Testis (tissue), 2 donors: ENCODE measurements at regions not wholly inside any gene's neighbourhood (a gene's known extent, or its start where the extent isn't known, plus 50 kb on each side); places are given as distances from the start of the nearest gene placed in this dataset.

Experiments
- DNase-seq: peaks from one replicate; pipeline ENCODE4 v3.0.0-alpha.2; 2019
- H3K27ac ChIP-seq, 2 donors: fragments of 200-600 bp; sonication (generic); one replicate each; pipeline ENCODE4 v1.5.1; 2019
- H3K27me3 ChIP-seq: fragments of 200-600 bp; sonication (generic); one replicate; pipeline ENCODE4 v1.5.1; 2019
- H3K36me3 ChIP-seq: fragments of 200-600 bp; sonication (generic); one replicate; pipeline ENCODE4 v1.5.1; 2017; ENCODE audit warnings: low read depth; ENCODE audit errors: missing control alignments
- H3K4me1 ChIP-seq: fragments of 200-600 bp; sonication (generic); one replicate; pipeline ENCODE4 v1.5.1; 2019
- H3K4me3 ChIP-seq, 2 donors: fragments of 200-600 bp; sonication (generic); one replicate each; pipeline ENCODE4 v1.5.1; 2017 to 2019
- H3K9me3 ChIP-seq: fragments of 200-600 bp; sonication (generic); one replicate; pipeline ENCODE4 v1.5.1; 2017
- POLR2A ChIP-seq: fragments of 450-650 bp; IDR thresholded peaks from one replicate; pipeline ENCODE4 v1.6.1; 2017; ENCODE audit warnings: antibody characterized with exemption, mild to moderate bottlenecking, moderate library complexity
- WGBS, 2 donors: methylation state at CpG; one replicate each; pipeline ENCODE4 v1.1.5; 2018; 5-methylcytosine and 5-hydroxymethylcytosine counted together
- intact Hi-C: fragments of 100-400 bp; cut with DNase I; formaldehyde crosslinking; loops from one replicate; pipeline ENCODE4 v1.15.1; 2023; ENCODE audit warnings: low total_unique reads
- TF ChIP-seq, protein P1 (sequence below), 3 experiments: fragments of 450-650 bp in 2 of 3; fragments of 200-600 bp in 1 of 3; sonication (generic) in 1 of 3; IDR thresholded peaks; one replicate each; pipeline ENCODE4 v1.5.1; 2016 to 2019; ENCODE audit warnings: antibody characterized with exemption in 3 of 3, mild to moderate bottlenecking in 2 of 3, moderate library complexity in 1 of 3

DNA sequence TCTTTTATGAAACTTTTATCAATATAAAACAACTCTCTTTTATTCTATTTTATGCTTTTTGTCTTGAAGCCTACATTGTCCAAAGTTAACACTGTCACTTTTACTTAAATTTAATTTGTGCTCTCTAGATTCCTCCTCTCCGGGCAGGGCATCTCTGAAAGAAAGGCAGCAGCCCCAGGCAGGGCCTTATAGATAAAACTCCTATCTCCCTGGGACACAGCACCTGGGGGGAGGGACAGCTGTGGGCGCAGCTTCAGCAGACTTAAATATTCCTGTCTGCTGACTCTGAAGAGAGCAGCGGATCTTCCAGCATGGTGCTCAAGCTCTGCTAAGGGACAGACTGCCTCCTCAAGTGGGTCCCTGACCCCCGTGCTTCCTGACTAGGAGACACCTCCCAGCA, 447.7 kb upstream of the FANCL start:
- Histone ChIP-seq H3K4me3 (no peak overlapping the region), H3K36me3 (no peaks in the 10 kb centered on the region), H3K27ac (no peak overlapping the region), H3K9me3 (no peaks in the 10 kb centered on the region), H3K4me1 (no peaks in the 10 kb centered on the region), H3K27me3 (no peaks in the 10 kb centered on the region)
- DNase-seq: no peak
- WGBS, 2 donors: 78 to 79% methylated on average over 3 to 4 of the region's 4 CpGs
- intact Hi-C loops: no loop called here
- TF ChIP-seq, protein P1, sequence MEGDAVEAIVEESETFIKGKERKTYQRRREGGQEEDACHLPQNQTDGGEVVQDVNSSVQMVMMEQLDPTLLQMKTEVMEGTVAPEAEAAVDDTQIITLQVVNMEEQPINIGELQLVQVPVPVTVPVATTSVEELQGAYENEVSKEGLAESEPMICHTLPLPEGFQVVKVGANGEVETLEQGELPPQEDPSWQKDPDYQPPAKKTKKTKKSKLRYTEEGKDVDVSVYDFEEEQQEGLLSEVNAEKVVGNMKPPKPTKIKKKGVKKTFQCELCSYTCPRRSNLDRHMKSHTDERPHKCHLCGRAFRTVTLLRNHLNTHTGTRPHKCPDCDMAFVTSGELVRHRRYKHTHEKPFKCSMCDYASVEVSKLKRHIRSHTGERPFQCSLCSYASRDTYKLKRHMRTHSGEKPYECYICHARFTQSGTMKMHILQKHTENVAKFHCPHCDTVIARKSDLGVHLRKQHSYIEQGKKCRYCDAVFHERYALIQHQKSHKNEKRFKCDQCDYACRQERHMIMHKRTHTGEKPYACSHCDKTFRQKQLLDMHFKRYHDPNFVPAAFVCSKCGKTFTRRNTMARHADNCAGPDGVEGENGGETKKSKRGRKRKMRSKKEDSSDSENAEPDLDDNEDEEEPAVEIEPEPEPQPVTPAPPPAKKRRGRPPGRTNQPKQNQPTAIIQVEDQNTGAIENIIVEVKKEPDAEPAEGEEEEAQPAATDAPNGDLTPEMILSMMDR (IDR thresholded peaks at IDR 0.05): no peak
- no peak for TF ChIP-seq POLR2A

- TF ChIP-seq, protein P1 (IDR thresholded peaks at IDR 0.05): no peak
- no peak for TF ChIP-seq POLR2A
- no peaks in the 10 kb centered on the region for H3K9me3 ChIP-seq
- H3K27me3 ChIP-seq: no peaks in the 10 kb centered on the region
- H3K4me3 ChIP-seq: no peak overlapping the region
- H3K4me1 ChIP-seq: no peaks in the 10 kb centered on the region
- H3K36me3 ChIP-seq: no peaks in the 10 kb centered on the region
- no peak for DNase-seq
- WGBS, 2 donors: 44 to 96% methylated on average over 1 of the region's 1 CpG
- no peak overlapping the region for H3K27ac ChIP-seq
- intact Hi-C loops: no loop called here
Measured at GRCh38 chr2:58686776-58687175, 445.7 kb upstream of the FANCL start.

GRCh38 chr2:58680755-58681310, 439.7 kb upstream of the FANCL start:
- H3K27ac ChIP-seq: no peak overlapping the region
- no peak for TF ChIP-seq POLR2A
- TF ChIP-seq, protein P1 (IDR thresholded peaks at IDR 0.05): no peak
- no peaks in the 10 kb centered on the region for H3K27me3 ChIP-seq
- intact Hi-C loops: no loop called here
- H3K4me3 ChIP-seq: no peak overlapping the region
- WGBS, 2 donors: 94 to 96% methylated on average over 1 of the region's 1 CpG
- no peaks in the 10 kb centered on the region for H3K9me3 ChIP-seq
- H3K36me3 ChIP-seq: no peaks in the 10 kb centered on the region
- H3K4me1 ChIP-seq: no peaks in the 10 kb centered on the region
- no peak for DNase-seq

DNA sequence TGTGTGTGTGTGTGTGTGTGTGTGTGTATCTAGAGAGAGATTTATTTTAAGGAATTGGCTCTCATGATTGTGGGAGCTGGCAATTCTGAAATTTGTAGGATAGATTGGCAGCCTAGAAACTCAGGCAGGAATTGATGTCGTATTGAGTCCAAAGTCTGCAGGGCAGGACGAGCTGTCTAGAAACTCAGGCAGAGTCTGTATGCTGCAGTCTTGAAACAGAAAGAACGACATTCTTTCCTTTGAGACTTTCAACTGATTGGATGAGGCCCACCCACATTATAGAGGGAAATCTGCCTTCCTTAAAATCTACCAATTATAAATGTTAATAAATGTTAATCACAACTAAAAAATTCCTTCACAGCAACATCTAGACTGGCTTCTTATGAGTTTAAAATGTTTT, 436.6 kb upstream of the FANCL start:
- no peak overlapping the region for H3K27ac ChIP-seq
- H3K27me3 ChIP-seq: no peaks in the 10 kb centered on the region
- no peak for DNase-seq
- intact Hi-C loops: no loop called here
- 74 to 84% methylated on average over 3 of the region's 3 CpGs for WGBS, 2 donors
- H3K36me3 ChIP-seq: no peaks in the 10 kb centered on the region
- H3K9me3 ChIP-seq: no peaks in the 10 kb centered on the region
- no peak overlapping the region for H3K4me3 ChIP-seq
- no peak for TF ChIP-seq POLR2A
- TF ChIP-seq, protein P1 (IDR thresholded peaks at IDR 0.05): no peak
- no peaks in the 10 kb centered on the region for H3K4me1 ChIP-seq

DNA sequence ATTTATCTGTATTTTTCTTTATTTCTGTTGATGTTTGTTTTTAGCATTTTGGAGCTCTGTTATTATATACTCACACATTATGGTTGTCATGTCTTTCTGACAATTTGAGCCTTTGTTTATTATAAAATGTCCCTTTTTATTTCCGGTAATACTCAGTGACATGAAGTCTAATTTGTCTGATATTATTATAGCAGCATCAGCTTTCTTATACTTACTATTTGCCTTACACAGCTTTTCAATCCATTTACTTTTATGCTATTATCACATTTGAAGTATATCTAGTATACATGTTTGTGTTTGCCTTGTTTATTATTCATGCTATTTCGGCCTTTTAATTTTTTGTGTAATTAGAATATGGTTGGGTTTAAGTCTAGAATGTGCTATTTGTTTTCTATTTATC, 430.6 kb upstream of the FANCL start:
- Histone ChIP-seq H3K4me3 (no peak overlapping the region), H3K27me3 (no peaks in the 10 kb centered on the region), H3K4me1 (no peaks in the 10 kb centered on the region), H3K9me3 (no peaks in the 10 kb centered on the region), H3K27ac (no peak overlapping the region), H3K36me3 (no peaks in the 10 kb centered on the region)
- 94% methylated on average over 2 of the region's 2 CpGs for WGBS, 2 donors
- DNase-seq: no peak
- TF ChIP-seq POLR2A: no peak
- TF ChIP-seq, protein P1 (IDR thresholded peaks at IDR 0.05): no peak
- intact Hi-C loops: no loop called here
